Neural cell (in vitro differentiated cells): ENCODE measurements at regions not wholly inside any gene's neighbourhood (a gene's known extent, or its start where the extent isn't known, plus 50 kb on each side); places are given as distances from the start of the nearest gene placed in this dataset.

ENCODE experiments used
- EP300 ChIP-seq: fragments of 450-650 bp; conservative IDR thresholded peaks from 2 replicates; pipeline ENCODE4 v1.6.1; 2014; ENCODE audit warnings: antibody characterized with exemption, mild to moderate bottlenecking, moderate library complexity; ENCODE audit not compliant: poor library complexity, severe bottlenecking
- EZH2 ChIP-seq: fragments of 200-600, 300-800 bp; shearing (Covaris generic), sonication (generic); IDR thresholded peaks from 2 replicates; pipeline ENCODE4 v1.6.1; 2014; ENCODE audit warnings: antibody characterized with exemption, low read length, borderline replicate concordance, mild to moderate bottlenecking; ENCODE audit not compliant: insufficient read depth, poor library complexity, severe bottlenecking
- POLR2AphosphoS5 ChIP-seq: IDR thresholded peaks from 2 replicates; pipeline ENCODE4 v1.6.1; 2012
- RAD21 ChIP-seq: fragments of 450-650 bp; conservative IDR thresholded peaks from 2 replicates; pipeline ENCODE4 v1.6.1; 2014; ENCODE audit warnings: antibody characterized with exemption, mild to moderate bottlenecking, moderate library complexity
- SMC3 ChIP-seq: fragments of 450-650 bp; conservative IDR thresholded peaks from 2 replicates; pipeline ENCODE4 v1.6.1; 2014; ENCODE audit warnings: antibody characterized with exemption, mild to moderate bottlenecking, moderate library complexity; ENCODE audit not compliant: poor library complexity
- TF ChIP-seq, protein P1 (sequence below): fragments of 450-650 bp; IDR thresholded peaks from 2 replicates; pipeline ENCODE4 v1.5.1; 2014; ENCODE audit warnings: antibody characterized with exemption, mild to moderate bottlenecking, moderate library complexity; ENCODE audit not compliant: poor library complexity, severe bottlenecking
- TF ChIP-seq, protein P2 (sequence below): IDR thresholded peaks from 2 replicates; pipeline ENCODE4 v1.6.1; 2012; ENCODE audit warnings: borderline replicate concordance

DNA sequence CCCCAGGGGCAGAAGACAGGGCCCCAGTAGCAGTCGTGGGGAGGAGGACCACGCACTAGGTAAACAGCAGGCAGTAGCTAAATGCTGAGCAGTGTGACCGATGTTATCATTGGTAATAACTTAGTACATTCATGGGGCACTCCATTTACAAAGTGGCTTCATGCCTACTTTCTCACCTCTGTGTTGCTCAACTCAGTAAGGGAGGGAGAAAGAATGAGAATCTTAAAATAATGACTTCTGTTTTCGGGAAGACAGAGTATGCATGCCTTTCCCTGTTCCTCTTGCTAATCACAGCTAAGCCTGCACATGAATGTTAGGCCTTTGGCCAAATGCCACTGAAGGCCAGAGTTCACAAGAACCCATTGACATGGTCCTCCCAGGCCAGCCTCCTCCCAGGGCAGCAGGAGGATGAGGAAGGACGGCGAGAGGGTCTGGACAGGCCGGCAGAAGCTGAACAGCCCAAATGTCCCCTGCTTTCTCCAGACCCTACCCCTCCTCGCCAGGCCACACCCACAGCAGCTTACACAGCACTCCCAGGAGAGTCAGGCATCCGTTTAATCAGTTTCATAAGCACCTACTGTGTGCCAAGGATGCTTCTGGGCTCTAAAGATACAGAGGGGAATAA is 183.4 kb downstream of the ANKRD60 start:
- TF ChIP-seq, protein P1, sequence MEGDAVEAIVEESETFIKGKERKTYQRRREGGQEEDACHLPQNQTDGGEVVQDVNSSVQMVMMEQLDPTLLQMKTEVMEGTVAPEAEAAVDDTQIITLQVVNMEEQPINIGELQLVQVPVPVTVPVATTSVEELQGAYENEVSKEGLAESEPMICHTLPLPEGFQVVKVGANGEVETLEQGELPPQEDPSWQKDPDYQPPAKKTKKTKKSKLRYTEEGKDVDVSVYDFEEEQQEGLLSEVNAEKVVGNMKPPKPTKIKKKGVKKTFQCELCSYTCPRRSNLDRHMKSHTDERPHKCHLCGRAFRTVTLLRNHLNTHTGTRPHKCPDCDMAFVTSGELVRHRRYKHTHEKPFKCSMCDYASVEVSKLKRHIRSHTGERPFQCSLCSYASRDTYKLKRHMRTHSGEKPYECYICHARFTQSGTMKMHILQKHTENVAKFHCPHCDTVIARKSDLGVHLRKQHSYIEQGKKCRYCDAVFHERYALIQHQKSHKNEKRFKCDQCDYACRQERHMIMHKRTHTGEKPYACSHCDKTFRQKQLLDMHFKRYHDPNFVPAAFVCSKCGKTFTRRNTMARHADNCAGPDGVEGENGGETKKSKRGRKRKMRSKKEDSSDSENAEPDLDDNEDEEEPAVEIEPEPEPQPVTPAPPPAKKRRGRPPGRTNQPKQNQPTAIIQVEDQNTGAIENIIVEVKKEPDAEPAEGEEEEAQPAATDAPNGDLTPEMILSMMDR = no peak
- no peak for TF ChIP-seq EZH2
- TF ChIP-seq POLR2AphosphoS5 = no peak
- TF ChIP-seq, protein P2, sequence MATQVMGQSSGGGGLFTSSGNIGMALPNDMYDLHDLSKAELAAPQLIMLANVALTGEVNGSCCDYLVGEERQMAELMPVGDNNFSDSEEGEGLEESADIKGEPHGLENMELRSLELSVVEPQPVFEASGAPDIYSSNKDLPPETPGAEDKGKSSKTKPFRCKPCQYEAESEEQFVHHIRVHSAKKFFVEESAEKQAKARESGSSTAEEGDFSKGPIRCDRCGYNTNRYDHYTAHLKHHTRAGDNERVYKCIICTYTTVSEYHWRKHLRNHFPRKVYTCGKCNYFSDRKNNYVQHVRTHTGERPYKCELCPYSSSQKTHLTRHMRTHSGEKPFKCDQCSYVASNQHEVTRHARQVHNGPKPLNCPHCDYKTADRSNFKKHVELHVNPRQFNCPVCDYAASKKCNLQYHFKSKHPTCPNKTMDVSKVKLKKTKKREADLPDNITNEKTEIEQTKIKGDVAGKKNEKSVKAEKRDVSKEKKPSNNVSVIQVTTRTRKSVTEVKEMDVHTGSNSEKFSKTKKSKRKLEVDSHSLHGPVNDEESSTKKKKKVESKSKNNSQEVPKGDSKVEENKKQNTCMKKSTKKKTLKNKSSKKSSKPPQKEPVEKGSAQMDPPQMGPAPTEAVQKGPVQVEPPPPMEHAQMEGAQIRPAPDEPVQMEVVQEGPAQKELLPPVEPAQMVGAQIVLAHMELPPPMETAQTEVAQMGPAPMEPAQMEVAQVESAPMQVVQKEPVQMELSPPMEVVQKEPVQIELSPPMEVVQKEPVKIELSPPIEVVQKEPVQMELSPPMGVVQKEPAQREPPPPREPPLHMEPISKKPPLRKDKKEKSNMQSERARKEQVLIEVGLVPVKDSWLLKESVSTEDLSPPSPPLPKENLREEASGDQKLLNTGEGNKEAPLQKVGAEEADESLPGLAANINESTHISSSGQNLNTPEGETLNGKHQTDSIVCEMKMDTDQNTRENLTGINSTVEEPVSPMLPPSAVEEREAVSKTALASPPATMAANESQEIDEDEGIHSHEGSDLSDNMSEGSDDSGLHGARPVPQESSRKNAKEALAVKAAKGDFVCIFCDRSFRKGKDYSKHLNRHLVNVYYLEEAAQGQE = no peak
- TF ChIP-seq EP300 = no peak
- no peak for TF ChIP-seq SMC3
- no peak for TF ChIP-seq RAD21
